ENCODE measurements at regions not wholly inside any gene's neighbourhood (a gene's known extent, or its start where the extent isn't known, plus 50 kb on each side); places are given as distances from the start of the nearest gene placed in this dataset.

DNA sequence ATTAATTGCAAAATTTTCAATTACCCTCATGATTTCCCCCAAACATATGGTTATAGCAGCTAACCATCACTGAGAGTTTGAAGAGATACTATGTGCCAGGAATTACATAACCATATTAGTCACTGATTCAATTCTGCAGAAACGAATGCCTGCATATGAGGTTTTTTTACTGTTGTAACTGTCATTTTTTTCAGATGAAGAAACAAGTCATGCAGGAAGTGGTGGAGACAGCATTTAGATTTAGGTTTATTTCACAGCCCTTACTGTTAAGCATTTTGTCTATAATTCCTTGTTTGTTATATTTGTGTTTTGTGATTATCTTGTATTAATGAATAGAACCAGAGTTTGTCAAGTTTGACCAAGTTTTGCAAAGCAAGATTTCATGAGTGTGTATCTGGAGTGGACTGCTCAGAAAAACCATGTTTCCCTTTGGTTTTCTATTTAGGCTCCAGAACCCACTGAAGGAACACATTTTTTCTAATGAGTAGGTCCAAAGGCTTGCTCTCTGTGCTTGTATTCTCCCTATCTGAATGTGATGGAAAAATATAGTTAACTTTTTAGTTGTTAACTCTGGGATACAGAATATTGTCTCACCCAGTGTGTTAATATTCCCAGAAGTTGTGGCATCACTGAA, 308.5 kb upstream of the ADAMTS5 start:
- Histone ChIP-seq H3K4me1 (no peaks in the 10 kb centered on the region), H3K4me3 (no peak overlapping the region), H3K27ac (peak overlapping the region in 1 of 4 donors; percentile 14), H3K9me3 (no peaks in the 10 kb centered on the region), H3K36me3 (no peaks in the 10 kb centered on the region), H3K27me3 (no peaks in the 10 kb centered on the region)
- TF ChIP-seq POLR2A (IDR thresholded peaks at IDR 0.05) (no peak), POLR2AphosphoS5 (IDR thresholded peaks at IDR 0.05) (no peak)
- TF ChIP-seq, protein P1, sequence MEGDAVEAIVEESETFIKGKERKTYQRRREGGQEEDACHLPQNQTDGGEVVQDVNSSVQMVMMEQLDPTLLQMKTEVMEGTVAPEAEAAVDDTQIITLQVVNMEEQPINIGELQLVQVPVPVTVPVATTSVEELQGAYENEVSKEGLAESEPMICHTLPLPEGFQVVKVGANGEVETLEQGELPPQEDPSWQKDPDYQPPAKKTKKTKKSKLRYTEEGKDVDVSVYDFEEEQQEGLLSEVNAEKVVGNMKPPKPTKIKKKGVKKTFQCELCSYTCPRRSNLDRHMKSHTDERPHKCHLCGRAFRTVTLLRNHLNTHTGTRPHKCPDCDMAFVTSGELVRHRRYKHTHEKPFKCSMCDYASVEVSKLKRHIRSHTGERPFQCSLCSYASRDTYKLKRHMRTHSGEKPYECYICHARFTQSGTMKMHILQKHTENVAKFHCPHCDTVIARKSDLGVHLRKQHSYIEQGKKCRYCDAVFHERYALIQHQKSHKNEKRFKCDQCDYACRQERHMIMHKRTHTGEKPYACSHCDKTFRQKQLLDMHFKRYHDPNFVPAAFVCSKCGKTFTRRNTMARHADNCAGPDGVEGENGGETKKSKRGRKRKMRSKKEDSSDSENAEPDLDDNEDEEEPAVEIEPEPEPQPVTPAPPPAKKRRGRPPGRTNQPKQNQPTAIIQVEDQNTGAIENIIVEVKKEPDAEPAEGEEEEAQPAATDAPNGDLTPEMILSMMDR (IDR thresholded peaks at IDR 0.05), result no peak
- intact Hi-C loops (cut with DNase I; ENCODE audit: low total_unique reads) (no loop called here), in situ Hi-C loops (cut with MboI; ENCODE audit: low pct_ligation_motif_present in 1 of 4, low pct_unique_long_range_greater_than_20kb in 1 of 4, low sequenced_read_pairs in 3 of 4) (no loop called here)
- 22 to 23% methylated on average over 1 of the region's 1 CpG for WGBS, 2 donors (ENCODE audit: low coverage in 1 of 2)
- DNase-seq, result no peak

DNA sequence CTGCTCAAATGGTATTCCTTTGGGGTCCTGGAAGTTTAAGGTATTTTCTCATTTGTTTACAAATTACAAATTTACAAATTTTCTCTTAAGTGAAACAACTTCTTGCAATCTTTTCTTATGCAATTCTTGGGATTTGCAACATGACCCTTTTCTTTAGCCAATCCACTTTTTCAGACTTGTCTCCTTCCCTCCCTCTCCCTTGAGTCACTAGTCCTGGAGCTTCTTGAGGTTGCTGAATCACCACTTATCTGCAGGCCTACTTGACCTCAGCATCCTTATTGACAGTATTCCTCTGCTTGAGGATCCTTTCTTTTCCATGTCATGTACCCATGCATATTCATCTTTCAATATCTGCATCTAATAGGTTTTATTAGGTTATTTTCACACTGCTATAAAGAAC, 302.8 kb upstream of the ADAMTS5 start:
- in situ Hi-C loops (cut with MboI; ENCODE audit: low pct_ligation_motif_present in 1 of 4, low pct_unique_long_range_greater_than_20kb in 1 of 4, low sequenced_read_pairs in 3 of 4), result no loop called here
- intact Hi-C loops (cut with DNase I; ENCODE audit: low total_unique reads), result no loop called here
- no peak overlapping the region for H3K4me3 ChIP-seq
- H3K27me3 ChIP-seq, result no peaks in the 10 kb centered on the region
- H3K36me3 ChIP-seq, result no peaks in the 10 kb centered on the region
- H3K4me1 ChIP-seq, result peaks cover 0 to 8% (median 0%) of the 10 kb centered on the region in 4 donors
- peak overlapping the region in 1 of 4 donors; percentile 21 for H3K27ac ChIP-seq
- no peak for TF ChIP-seq POLR2AphosphoS5 (IDR thresholded peaks at IDR 0.05)
- TF ChIP-seq POLR2A (IDR thresholded peaks at IDR 0.05), result no peak
- no peak for DNase-seq
- H3K9me3 ChIP-seq, result no peaks in the 10 kb centered on the region

DNA sequence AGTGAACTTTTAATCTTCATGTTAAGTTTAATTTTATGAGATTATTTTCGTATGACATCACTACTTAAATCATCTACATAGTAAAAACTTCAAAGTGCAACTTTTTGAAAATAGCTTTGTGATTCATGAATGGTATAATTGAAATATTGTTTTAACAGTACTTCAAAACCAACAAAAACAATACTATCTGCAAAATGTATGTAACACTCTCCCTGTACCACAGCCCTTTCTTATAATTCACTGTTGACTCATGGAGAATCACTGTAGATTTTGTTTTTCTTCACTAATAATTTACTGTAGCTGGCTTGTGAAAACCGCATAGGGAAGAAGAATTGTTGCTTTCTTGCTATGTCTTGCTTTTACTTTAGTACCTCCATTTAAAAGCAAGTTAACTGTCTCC, 301.4 kb upstream of the ADAMTS5 start:
- Histone ChIP-seq H3K4me3 (no peak overlapping the region), H3K9me3 (no peaks in the 10 kb centered on the region), H3K4me1 (peaks cover 0 to 8% (median 0%) of the 10 kb centered on the region in 4 donors), H3K27ac (no peak overlapping the region), H3K36me3 (no peaks in the 10 kb centered on the region), H3K27me3 (no peaks in the 10 kb centered on the region)
- intact Hi-C loops (cut with DNase I; ENCODE audit: low total_unique reads) (no loop called here), in situ Hi-C loops (cut with MboI; ENCODE audit: low pct_ligation_motif_present in 1 of 4, low pct_unique_long_range_greater_than_20kb in 1 of 4, low sequenced_read_pairs in 3 of 4) (no loop called here)
- 46 to 49% methylated on average over 2 of the region's 2 CpGs for WGBS, 2 donors (ENCODE audit: low coverage in 1 of 2)
- TF ChIP-seq, protein P1 (IDR thresholded peaks at IDR 0.05), result no peak
- TF ChIP-seq POLR2AphosphoS5 (IDR thresholded peaks at IDR 0.05), result no peak
- no peak for TF ChIP-seq EP300 (IDR thresholded peaks at IDR 0.05; ENCODE audit: low read depth)
- TF ChIP-seq POLR2A (IDR thresholded peaks at IDR 0.05), result no peak
- DNase-seq, result no peak

DNA sequence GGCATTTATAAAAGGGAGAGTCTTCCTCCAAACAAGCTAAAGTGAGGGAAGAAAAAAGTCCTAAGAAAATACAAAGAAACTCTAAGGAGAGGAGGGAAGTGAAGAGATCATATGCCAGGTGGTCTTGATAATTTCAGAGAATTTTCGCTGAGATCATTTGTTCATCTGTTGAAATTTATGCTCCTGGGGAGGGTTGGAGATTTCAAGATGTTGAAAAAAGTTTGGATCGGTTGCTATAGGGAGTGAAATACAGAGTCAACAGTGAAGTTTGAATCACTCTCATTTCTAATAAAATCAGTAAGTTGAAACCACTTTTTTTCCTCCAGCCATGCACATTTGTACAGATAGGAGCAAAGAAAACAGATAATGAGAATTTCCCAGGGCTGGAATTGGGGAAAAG, 299.1 kb upstream of the ADAMTS5 start:
- TF ChIP-seq POLR2A (IDR thresholded peaks at IDR 0.05) (no peak), EP300 (IDR thresholded peaks at IDR 0.05; ENCODE audit: low read depth) (no peak), POLR2AphosphoS5 (IDR thresholded peaks at IDR 0.05) (no peak)
- TF ChIP-seq, protein P1 (IDR thresholded peaks at IDR 0.05), result no peak
- in situ Hi-C loops (cut with MboI; ENCODE audit: low pct_ligation_motif_present in 1 of 4, low pct_unique_long_range_greater_than_20kb in 1 of 4, low sequenced_read_pairs in 3 of 4), result no loop called here
- 67% methylated on average over 2 of the region's 2 CpGs for WGBS, 2 donors (ENCODE audit: low coverage in 1 of 2)
- Histone ChIP-seq H3K27me3 (no peaks in the 10 kb centered on the region), H3K36me3 (no peaks in the 10 kb centered on the region), H3K4me3 (no peak overlapping the region), H3K9me3 (no peaks in the 10 kb centered on the region), H3K4me1 (peaks cover 0 to 8% (median 0%) of the 10 kb centered on the region in 4 donors), H3K27ac (no peak overlapping the region)
- intact Hi-C loops (cut with DNase I; ENCODE audit: low total_unique reads), result no loop called here
- no peak for DNase-seq

DNA sequence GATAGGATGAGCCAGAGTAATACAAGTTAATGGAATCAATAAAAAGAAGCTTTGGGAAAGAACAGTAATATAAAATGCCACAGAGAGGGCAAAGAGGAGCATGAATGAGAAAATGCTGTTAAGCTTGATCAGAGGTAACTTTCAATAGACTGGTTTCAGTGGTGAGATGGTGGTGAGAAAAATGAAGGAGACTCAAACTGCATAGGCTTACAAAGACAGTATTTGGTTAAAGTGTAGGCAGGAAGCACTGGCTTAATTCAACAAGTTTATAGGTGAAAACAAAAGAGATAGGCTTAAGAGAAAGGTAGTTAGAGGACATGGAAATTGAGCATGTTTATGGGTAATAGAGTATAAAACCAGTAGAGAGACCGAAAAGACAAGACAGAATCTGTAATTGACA, 298.6 kb upstream of the ADAMTS5 start:
- H3K4me1 ChIP-seq, result peaks cover 0 to 8% (median 0%) of the 10 kb centered on the region in 4 donors
- TF ChIP-seq, protein P1 (IDR thresholded peaks at IDR 0.05), result no peak
- H3K36me3 ChIP-seq, result no peaks in the 10 kb centered on the region
- intact Hi-C loops (cut with DNase I; ENCODE audit: low total_unique reads), result no loop called here
- no peak overlapping the region for H3K4me3 ChIP-seq
- in situ Hi-C loops (cut with MboI; ENCODE audit: low pct_ligation_motif_present in 1 of 4, low pct_unique_long_range_greater_than_20kb in 1 of 4, low sequenced_read_pairs in 3 of 4), result no loop called here
- H3K9me3 ChIP-seq, result no peaks in the 10 kb centered on the region
- no peak for DNase-seq
- no peaks in the 10 kb centered on the region for H3K27me3 ChIP-seq
- WGBS, 2 donors (ENCODE audit: low coverage in 1 of 2), result 68 to 78% methylated on average over 1 of the region's 1 CpG
- H3K27ac ChIP-seq, result no peak overlapping the region

Measured in transverse colon (tissue), 4 donors.